ENCODE measurements at regions not wholly inside any gene's neighbourhood (a gene's known extent, or its start where the extent isn't known, plus 50 kb on each side); places are given as distances from the start of the nearest gene placed in this dataset.

- TF ChIP-seq CREM (CRISPR knock-in tag; IDR thresholded peaks at IDR 0.05) (no peak), ZNF416 (CRISPR knock-in tag; IDR thresholded peaks at IDR 0.05) (no peak), JUN (CRISPR knock-in tag; IDR thresholded peaks at IDR 0.05) (no peak), CTCF (IDR thresholded peaks at IDR 0.05) (no peak), CREB1 (CRISPR knock-in tag; IDR thresholded peaks at IDR 0.05) (no peak), ETV6 (CRISPR knock-in tag; IDR thresholded peaks at IDR 0.05) (no peak), IRF1 (CRISPR knock-in tag; IDR thresholded peaks at IDR 0.05) (no peak), NR2C2 (CRISPR knock-in tag; IDR thresholded peaks at IDR 0.05) (no peak)
Observed at GRCh38 chr2:156648522-156648921, 212.3 kb downstream of the GPD2 start.
